ENCODE measurements at regions not wholly inside any gene's neighbourhood (a gene's known extent, or its start where the extent isn't known, plus 50 kb on each side); places are given as distances from the start of the nearest gene placed in this dataset.

DNA sequence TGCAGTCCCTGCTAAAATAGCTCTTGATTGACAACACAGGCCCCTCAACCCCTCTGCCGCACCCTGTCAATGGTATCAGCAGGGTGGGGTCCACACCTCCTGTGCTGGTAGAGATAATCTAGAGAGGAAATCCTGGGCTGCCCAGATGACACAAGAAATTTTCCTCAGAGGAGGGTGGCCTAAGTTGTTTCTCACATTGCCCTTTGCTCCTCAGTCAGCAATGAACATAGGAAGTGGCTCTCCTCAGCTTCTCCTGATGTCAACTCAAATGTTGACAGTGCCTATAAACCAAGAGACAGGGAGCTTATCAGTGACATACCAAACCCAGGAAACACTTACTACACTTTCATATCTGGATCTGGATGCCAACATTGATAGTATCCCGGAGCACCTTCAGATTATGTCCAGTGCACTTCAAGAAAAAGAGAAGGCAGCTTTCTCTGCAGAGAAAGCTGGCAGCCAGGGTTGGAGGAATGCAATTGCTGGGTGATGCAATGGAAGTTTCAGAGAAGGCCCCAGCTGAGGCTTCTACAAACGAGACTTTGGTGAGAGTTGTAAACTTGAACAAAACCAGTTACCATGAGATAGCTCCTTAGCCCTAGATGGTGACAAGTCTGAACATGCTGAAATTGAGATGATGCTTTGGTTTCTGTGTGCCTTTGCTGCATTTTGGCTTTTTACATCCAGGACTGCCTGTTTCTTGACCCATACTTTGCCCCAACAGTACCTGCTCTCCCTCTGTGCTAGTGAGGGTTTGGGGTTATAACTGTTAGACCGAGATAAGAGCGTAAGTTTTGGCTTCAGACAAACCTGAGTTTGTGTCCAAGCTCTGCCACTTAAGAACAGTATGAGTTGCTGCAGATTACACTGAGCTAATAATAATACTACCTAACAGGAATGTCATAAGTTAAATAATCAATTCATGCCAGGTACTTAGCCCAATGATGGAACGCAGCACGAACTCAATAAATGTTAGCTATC is 183.5 kb downstream of the NUAK1 start:
- no peak overlapping the region for H3K27ac ChIP-seq (ENCODE audit: low read depth in 1 of 2, low read length in 1 of 2)
- H3K27me3 ChIP-seq (ENCODE audit: control insufficient read depth in 2 of 2, insufficient read depth in 1 of 2, low read length in 1 of 2): no peaks in the 10 kb centered on the region
- H3K4me1 ChIP-seq (ENCODE audit: control insufficient read depth in 2 of 2, insufficient read depth in 2 of 2, low read length in 2 of 2): no peaks in the 10 kb centered on the region
- H3K4me3 ChIP-seq (ENCODE audit: low read length in 2 of 2): no peak overlapping the region
- H3K9me3 ChIP-seq (ENCODE audit: control insufficient read depth in 2 of 2, insufficient read depth in 1 of 2, low read length in 1 of 2): no peaks in the 10 kb centered on the region
- 79% methylated on average over 7 of the region's 7 CpGs for whole genome bisulfite sequencing
- DNase-seq (ENCODE audit: low read depth in 6 of 9, low spot score in 9 of 9): no peak
- H3K36me3 ChIP-seq (ENCODE audit: control insufficient read depth in 2 of 2, insufficient read depth in 2 of 2, low read length in 1 of 2): no peaks in the 10 kb centered on the region

DNA sequence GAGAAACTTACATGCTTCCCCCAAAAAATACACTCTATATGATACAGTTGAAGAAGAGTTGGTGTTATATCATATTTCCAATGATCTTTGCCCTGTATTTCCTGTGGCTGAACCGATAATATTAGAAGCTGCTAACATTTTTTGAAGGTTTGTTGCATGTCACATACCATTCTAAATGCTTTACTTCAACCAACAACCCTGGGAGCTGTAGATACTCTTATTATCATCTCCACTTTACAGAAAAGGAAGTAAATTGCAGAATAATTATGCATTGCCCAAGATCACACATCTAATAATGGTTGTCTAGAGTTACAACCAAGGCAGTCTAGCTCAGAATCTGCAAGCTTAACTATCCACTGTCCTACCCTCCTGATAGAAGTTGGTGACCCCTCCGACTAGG is 182.8 kb downstream of the NUAK1 start:
- WGBS: 86% methylated on average over 2 of the region's 2 CpGs
- Histone ChIP-seq H3K4me1 (ENCODE audit: control insufficient read depth in 2 of 2, insufficient read depth in 2 of 2, low read length in 2 of 2) (no peaks in the 10 kb centered on the region), H3K36me3 (ENCODE audit: control insufficient read depth in 2 of 2, insufficient read depth in 2 of 2, low read length in 1 of 2) (no peaks in the 10 kb centered on the region), H3K27me3 (ENCODE audit: control insufficient read depth in 2 of 2, insufficient read depth in 1 of 2, low read length in 1 of 2) (no peaks in the 10 kb centered on the region), H3K4me3 (ENCODE audit: low read length in 2 of 2) (no peak overlapping the region), H3K9me3 (ENCODE audit: control insufficient read depth in 2 of 2, insufficient read depth in 1 of 2, low read length in 1 of 2) (no peaks in the 10 kb centered on the region), H3K27ac (ENCODE audit: low read depth in 1 of 2, low read length in 1 of 2) (no peak overlapping the region)
- no peak for DNase-seq (ENCODE audit: low read depth in 6 of 9, low spot score in 9 of 9)

DNA sequence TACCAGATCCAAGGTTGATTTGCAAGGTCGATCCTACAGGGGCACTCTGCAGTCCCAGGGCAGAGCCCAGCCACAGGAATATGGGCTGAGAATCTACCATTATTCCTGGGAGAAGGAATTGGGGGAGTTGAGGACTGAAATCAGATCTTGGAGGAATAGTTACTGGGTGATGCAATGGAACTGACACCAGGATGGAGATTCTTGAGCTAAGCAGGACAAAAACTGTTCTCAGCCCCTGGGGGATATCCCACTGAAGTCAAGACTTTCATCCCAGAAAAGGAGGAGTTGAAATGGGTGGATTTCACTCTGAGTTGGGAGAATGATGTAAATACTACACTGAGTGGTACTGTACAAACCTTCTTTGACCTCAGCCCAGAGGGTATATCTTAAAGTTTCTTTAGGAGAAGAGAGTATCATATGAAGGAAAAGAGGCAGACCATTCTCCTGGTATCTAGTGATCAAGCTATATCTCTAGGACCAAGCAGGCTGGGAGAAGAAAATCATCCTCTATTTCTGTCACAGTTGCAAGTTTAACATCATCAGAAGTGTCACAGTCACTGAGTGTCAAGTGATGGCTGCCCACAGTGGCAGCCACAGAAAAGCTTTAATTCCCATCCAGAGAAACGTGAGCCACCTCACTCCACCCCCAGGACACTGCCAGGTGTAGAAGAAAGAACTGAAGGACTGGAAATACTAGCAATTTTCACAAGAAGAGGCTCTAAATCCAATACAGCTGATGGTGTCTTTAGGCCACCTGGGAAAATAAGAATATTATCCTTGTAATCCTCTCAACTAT is 181.9 kb downstream of the NUAK1 start:
- H3K36me3 ChIP-seq (ENCODE audit: control insufficient read depth in 2 of 2, insufficient read depth in 2 of 2, low read length in 1 of 2): no peaks in the 10 kb centered on the region
- no peaks in the 10 kb centered on the region for H3K9me3 ChIP-seq (ENCODE audit: control insufficient read depth in 2 of 2, insufficient read depth in 1 of 2, low read length in 1 of 2)
- H3K4me1 ChIP-seq (ENCODE audit: control insufficient read depth in 2 of 2, insufficient read depth in 2 of 2, low read length in 2 of 2): no peaks in the 10 kb centered on the region
- H3K27me3 ChIP-seq (ENCODE audit: control insufficient read depth in 2 of 2, insufficient read depth in 1 of 2, low read length in 1 of 2): no peaks in the 10 kb centered on the region
- H3K27ac ChIP-seq (ENCODE audit: low read depth in 1 of 2, low read length in 1 of 2): no peak overlapping the region
- H3K4me3 ChIP-seq (ENCODE audit: low read length in 2 of 2): no peak overlapping the region
- 71% methylated on average over 2 of the region's 2 CpGs for WGBS
- DNase-seq (ENCODE audit: low read depth in 6 of 9, low spot score in 9 of 9): no peak

- Histone ChIP-seq H3K4me3 (ENCODE audit: low read length in 2 of 2) (no peak overlapping the region), H3K27ac (ENCODE audit: low read depth in 1 of 2, low read length in 1 of 2) (no peak overlapping the region), H3K36me3 (ENCODE audit: control insufficient read depth in 2 of 2, insufficient read depth in 2 of 2, low read length in 1 of 2) (no peaks in the 10 kb centered on the region), H3K27me3 (ENCODE audit: control insufficient read depth in 2 of 2, insufficient read depth in 1 of 2, low read length in 1 of 2) (no peaks in the 10 kb centered on the region), H3K9me3 (ENCODE audit: control insufficient read depth in 2 of 2, insufficient read depth in 1 of 2, low read length in 1 of 2) (no peaks in the 10 kb centered on the region), H3K4me1 (ENCODE audit: control insufficient read depth in 2 of 2, insufficient read depth in 2 of 2, low read length in 2 of 2) (no peaks in the 10 kb centered on the region)
- WGBS: 66% methylated on average over 3 of the region's 3 CpGs
- DNase-seq (ENCODE audit: low read depth in 6 of 9, low spot score in 9 of 9): no peak
These were observed 178.3 kb downstream of the NUAK1 start for GRCh38 chr12:105960319-105961083.

GRCh38 chr12:105961821-105962671 is 176.7 kb downstream of the NUAK1 start:
- Histone ChIP-seq H3K9me3 (ENCODE audit: control insufficient read depth in 2 of 2, insufficient read depth in 1 of 2, low read length in 1 of 2) (no peaks in the 10 kb centered on the region), H3K27me3 (ENCODE audit: control insufficient read depth in 2 of 2, insufficient read depth in 1 of 2, low read length in 1 of 2) (no peaks in the 10 kb centered on the region), H3K4me1 (ENCODE audit: control insufficient read depth in 2 of 2, insufficient read depth in 2 of 2, low read length in 2 of 2) (no peaks in the 10 kb centered on the region), H3K27ac (ENCODE audit: low read depth in 1 of 2, low read length in 1 of 2) (no peak overlapping the region), H3K36me3 (ENCODE audit: control insufficient read depth in 2 of 2, insufficient read depth in 2 of 2, low read length in 1 of 2) (no peaks in the 10 kb centered on the region), H3K4me3 (ENCODE audit: low read length in 2 of 2) (no peak overlapping the region)
- 98% methylated on average over 1 of the region's 1 CpG for WGBS
- no peak for DNase-seq (ENCODE audit: low read depth in 6 of 9, low spot score in 9 of 9)

DNA sequence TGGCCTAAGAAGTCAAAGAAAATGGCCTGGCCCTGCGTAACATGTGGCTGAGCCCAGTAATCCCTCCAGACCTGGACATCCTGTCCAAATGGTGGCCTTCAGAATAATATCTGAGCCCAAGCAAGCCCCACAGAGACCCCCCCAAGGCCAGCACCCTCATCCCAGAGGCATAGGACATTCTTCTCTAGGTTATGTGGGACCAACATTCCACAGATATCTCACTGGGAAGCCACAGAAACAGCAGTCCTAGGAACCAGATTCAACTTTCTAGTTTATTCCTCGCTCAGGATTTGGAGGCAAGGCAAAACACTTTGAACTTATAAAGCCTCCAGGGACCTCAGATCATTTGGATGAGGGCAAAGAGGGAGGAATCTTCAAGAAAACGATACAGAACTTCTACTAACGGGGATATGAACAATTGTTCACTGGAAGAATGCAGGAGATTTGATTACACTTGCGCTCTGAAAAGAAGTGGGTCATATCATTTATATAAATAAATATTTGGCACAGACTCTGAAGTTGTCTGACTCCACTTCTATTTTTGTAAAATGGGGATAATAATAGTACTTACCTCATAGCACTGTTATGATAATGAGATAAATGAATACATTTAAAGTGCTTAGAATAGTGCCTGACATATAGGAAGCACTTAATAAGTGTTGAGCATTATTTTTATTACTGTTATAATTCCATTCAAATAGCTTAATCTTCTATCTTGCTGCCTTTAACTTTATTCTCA is 171.5 kb downstream of the NUAK1 start:
- Histone ChIP-seq H3K27me3 (ENCODE audit: control insufficient read depth in 2 of 2, insufficient read depth in 1 of 2, low read length in 1 of 2) (no peaks in the 10 kb centered on the region), H3K27ac (ENCODE audit: low read depth in 1 of 2, low read length in 1 of 2) (no peak overlapping the region), H3K9me3 (ENCODE audit: control insufficient read depth in 2 of 2, insufficient read depth in 1 of 2, low read length in 1 of 2) (no peaks in the 10 kb centered on the region), H3K4me1 (ENCODE audit: control insufficient read depth in 2 of 2, insufficient read depth in 2 of 2, low read length in 2 of 2) (no peaks in the 10 kb centered on the region), H3K4me3 (ENCODE audit: low read length in 2 of 2) (no peak overlapping the region), H3K36me3 (ENCODE audit: control insufficient read depth in 2 of 2, insufficient read depth in 2 of 2, low read length in 1 of 2) (no peaks in the 10 kb centered on the region)
- DNase-seq (ENCODE audit: low read depth in 6 of 9, low spot score in 9 of 9): no peak
- 81% methylated on average over 5 of the region's 5 CpGs for WGBS

GRCh38 chr12:105968025-105968424 is 170.7 kb downstream of the NUAK1 start:
- Histone ChIP-seq H3K9me3 (ENCODE audit: control insufficient read depth in 2 of 2, insufficient read depth in 1 of 2, low read length in 1 of 2) (no peaks in the 10 kb centered on the region), H3K4me1 (ENCODE audit: control insufficient read depth in 2 of 2, insufficient read depth in 2 of 2, low read length in 2 of 2) (no peaks in the 10 kb centered on the region), H3K27ac (ENCODE audit: low read depth in 1 of 2, low read length in 1 of 2) (no peak overlapping the region), H3K36me3 (ENCODE audit: control insufficient read depth in 2 of 2, insufficient read depth in 2 of 2, low read length in 1 of 2) (no peaks in the 10 kb centered on the region), H3K4me3 (ENCODE audit: low read length in 2 of 2) (no peak overlapping the region), H3K27me3 (ENCODE audit: control insufficient read depth in 2 of 2, insufficient read depth in 1 of 2, low read length in 1 of 2) (no peaks in the 10 kb centered on the region)
- DNase-seq (ENCODE audit: low read depth in 6 of 9, low spot score in 9 of 9): no peak
- WGBS: 96% methylated on average over 1 of the region's 1 CpG

DNA sequence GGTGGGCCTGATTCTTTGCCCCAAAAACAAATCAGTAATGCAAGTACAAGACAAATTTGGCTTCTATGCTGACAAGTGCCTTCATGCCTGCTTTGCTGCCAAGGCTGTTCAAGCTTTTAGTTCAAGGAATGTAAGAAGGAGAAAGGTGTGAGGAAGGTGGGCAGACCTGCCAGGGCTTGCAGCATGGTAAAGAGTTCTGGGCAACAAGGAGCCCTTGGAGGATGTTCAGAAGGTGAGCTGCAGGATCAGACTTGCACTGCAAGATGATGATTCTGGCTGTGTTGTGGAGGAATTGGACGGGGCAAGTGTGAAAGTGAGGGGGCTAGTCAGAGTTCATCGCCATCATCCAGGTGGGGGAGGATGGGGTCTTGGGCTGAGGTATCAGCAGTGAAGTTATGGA is 167.9 kb downstream of the NUAK1 start:
- 94% methylated on average over 2 of the region's 2 CpGs for WGBS

More for the DNA sequence above, 167.9 kb downstream of the NUAK1 start:
- Histone ChIP-seq H3K4me3 (ENCODE audit: low read length in 2 of 2) (no peak overlapping the region), H3K27me3 (ENCODE audit: control insufficient read depth in 2 of 2, insufficient read depth in 1 of 2, low read length in 1 of 2) (no peaks in the 10 kb centered on the region), H3K36me3 (ENCODE audit: control insufficient read depth in 2 of 2, insufficient read depth in 2 of 2, low read length in 1 of 2) (no peaks in the 10 kb centered on the region), H3K4me1 (ENCODE audit: control insufficient read depth in 2 of 2, insufficient read depth in 2 of 2, low read length in 2 of 2) (no peaks in the 10 kb centered on the region), H3K9me3 (ENCODE audit: control insufficient read depth in 2 of 2, insufficient read depth in 1 of 2, low read length in 1 of 2) (no peaks in the 10 kb centered on the region), H3K27ac (ENCODE audit: low read depth in 1 of 2, low read length in 1 of 2) (no peak overlapping the region)
- no peak for DNase-seq (ENCODE audit: low read depth in 6 of 9, low spot score in 9 of 9)
